Right lobe of liver (tissue), 6 donors: ENCODE measurements at regions not wholly inside any gene's neighbourhood (a gene's known extent, or its start where the extent isn't known, plus 50 kb on each side); places are given as distances from the start of the nearest gene placed in this dataset.
A peak's percentile ranks its signal among the peaks of the same experiment; 100 is the strongest.

ENCODE experiments used
- ATAC-seq, 4 donors: fragments of 200-7000 bp; cut with Tn5 transposase; one replicate each; pipeline ENCODE4 v1.9.1; 2020; ENCODE audit warnings: mild to moderate bottlenecking in 4 of 4, moderate library complexity in 4 of 4
- DNase-seq, 3 donors: peaks; one replicate each; pipeline ENCODE4 v3.0.0-alpha.2; 2020
- H3K27ac ChIP-seq, 3 donors: fragments of 200-600 bp; one replicate each; pipeline ENCODE4 v1.8.0; 2022
- H3K27me3 ChIP-seq, 2 donors: fragments of 200-600 bp; one replicate each; pipeline ENCODE4 v1.8.0; 2022
- H3K36me3 ChIP-seq, 4 donors: fragments of 200-600 bp; sonication (generic) in 1 of 4; one replicate each; pipeline versions ENCODE4 v1.5.1 to v1.8.0; 2017 to 2022; ENCODE audit warnings: control low read depth in 1 of 4
- H3K4me1 ChIP-seq, 4 donors: fragments of 200-600 bp; sonication (generic) in 1 of 4; one replicate each; pipeline versions ENCODE4 v1.5.1 to v1.8.0; 2017 to 2022; ENCODE audit warnings: control low read depth in 1 of 4
- H3K4me3 ChIP-seq, 3 donors: fragments of 200-600 bp; one replicate each; pipeline ENCODE4 v1.8.0; 2022
- H3K9me3 ChIP-seq, 4 donors: fragments of 200-600 bp; sonication (generic) in 1 of 4; one replicate each; pipeline versions ENCODE4 v1.5.1 to v1.8.0; 2017 to 2022; ENCODE audit warnings: control low read depth in 1 of 4
- POLR2A ChIP-seq: fragments of 450-650 bp; IDR thresholded peaks from one replicate; pipeline ENCODE4 v1.6.1; 2017; ENCODE audit warnings: antibody characterized with exemption, mild to moderate bottlenecking
- WGBS: methylation state at CpG from one replicate; pipeline ENCODE4 v1.1.6; 2018; ENCODE audit warnings: low coverage, low lambda C conversion rate; ENCODE audit not compliant: insufficient coverage; ENCODE audit errors: missing lambda C conversion rate; 5-methylcytosine and 5-hydroxymethylcytosine counted together
- intact Hi-C, 2 donors: fragments of 100-400 bp; cut with DNase I; formaldehyde crosslinking; loops; one replicate each; pipeline versions ENCODE4 v1.11.2 to v1.14.1; 2022
- TF ChIP-seq, protein P1 (sequence below), 4 donors: fragments of 200-600 bp in 3 of 4; fragments of 450-650 bp in 1 of 4; IDR thresholded peaks; one replicate each; pipeline versions ENCODE4 v1.5.1 to v1.8.0; 2016 to 2022; ENCODE audit warnings: antibody characterized with exemption in 4 of 4, mild to moderate bottlenecking in 2 of 4
- donor health status: DM: no; HTN: yes; CAD: no.
- donor health status: DM: no; HTN: no; CAD: no.
- donor health status: DM: no; HTN: no; CAD: no.
- donor health status: DM: no; HTN: yes; CAD: no.
- donor health status: DM: no; HTN: yes; CAD: no.

DNA sequence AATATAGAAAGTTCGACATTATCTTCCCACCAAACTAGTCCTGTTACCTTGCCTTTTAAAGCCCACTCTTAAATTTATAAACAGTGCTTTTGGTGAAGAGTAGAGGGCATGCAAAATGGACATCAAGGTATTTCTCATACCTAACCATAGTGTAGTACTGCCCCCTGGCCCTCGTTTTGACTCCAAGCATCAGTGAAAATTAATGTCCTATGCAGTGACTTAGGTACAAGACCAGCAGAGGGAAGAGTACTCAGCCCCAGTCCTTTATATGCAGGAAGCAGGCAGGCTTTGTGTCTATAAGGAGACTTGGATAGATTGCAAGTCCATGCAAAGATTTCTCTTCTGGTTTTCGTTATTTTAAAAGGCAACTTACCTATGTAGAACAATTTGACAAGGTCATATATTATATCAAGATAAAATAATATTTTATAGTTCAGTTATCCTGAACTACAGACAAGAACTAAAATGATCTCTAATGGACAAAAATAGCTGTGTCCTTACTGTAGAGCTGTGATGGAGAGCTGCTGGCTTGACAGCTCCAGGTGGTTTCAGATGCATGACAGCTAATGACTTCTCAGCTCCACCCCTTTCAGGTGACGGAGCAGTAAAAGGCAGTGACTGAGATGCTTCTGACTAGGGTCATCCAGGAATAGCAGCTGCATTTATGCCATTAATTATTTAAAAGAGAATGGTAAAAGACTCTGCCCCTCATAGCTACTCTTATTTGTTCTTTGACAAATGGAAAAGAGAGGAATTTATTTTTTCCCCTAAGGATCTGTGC lies 646.1 kb downstream of the SQOR start:
- Histone ChIP-seq H3K27me3 (no peaks in the 10 kb centered on the region), H3K4me3 (no peak overlapping the region), H3K36me3 (no peaks in the 10 kb centered on the region), H3K9me3 (no peaks in the 10 kb centered on the region), H3K27ac (no peak overlapping the region), H3K4me1 (no peaks in the 10 kb centered on the region)
- no peak for DNase-seq
- TF ChIP-seq, protein P1, sequence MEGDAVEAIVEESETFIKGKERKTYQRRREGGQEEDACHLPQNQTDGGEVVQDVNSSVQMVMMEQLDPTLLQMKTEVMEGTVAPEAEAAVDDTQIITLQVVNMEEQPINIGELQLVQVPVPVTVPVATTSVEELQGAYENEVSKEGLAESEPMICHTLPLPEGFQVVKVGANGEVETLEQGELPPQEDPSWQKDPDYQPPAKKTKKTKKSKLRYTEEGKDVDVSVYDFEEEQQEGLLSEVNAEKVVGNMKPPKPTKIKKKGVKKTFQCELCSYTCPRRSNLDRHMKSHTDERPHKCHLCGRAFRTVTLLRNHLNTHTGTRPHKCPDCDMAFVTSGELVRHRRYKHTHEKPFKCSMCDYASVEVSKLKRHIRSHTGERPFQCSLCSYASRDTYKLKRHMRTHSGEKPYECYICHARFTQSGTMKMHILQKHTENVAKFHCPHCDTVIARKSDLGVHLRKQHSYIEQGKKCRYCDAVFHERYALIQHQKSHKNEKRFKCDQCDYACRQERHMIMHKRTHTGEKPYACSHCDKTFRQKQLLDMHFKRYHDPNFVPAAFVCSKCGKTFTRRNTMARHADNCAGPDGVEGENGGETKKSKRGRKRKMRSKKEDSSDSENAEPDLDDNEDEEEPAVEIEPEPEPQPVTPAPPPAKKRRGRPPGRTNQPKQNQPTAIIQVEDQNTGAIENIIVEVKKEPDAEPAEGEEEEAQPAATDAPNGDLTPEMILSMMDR (IDR thresholded peaks at IDR 0.05): peak in 2 of 4 donors; percentile 8 to 10
- TF ChIP-seq POLR2A: no peak
- intact Hi-C loops: no loop called here
- ATAC-seq: peak in 1 of 4 donors; percentile 35
- WGBS: 29% methylated on average over 4 of the region's 4 CpGs

DNA sequence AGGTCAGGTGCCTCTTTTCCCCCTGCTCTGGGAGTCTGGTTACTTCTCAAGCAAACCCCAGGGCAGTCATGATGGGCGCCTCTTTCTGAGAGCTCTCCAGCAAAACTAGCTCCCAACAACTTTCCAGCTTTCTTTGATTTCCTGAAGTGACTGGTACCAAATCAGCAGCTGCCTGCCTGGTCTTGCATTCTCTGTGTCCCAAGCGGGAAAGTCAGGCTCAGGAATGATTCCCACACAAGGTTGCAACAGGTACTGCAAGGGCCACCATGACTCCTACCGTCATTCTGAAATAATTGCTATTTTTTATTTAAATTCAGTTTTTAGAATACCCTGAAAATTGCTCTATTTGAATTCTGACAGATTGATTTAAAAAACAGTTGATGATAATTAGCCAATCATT lies 658.7 kb downstream of the SQOR start:
- no peaks in the 10 kb centered on the region for H3K4me1 ChIP-seq
- no peak overlapping the region for H3K27ac ChIP-seq
- ATAC-seq (no peak), DNase-seq (no peak)
- no peaks in the 10 kb centered on the region for H3K27me3 ChIP-seq
- H3K9me3 ChIP-seq: no peaks in the 10 kb centered on the region
- WGBS: 69% methylated on average over 2 of the region's 3 CpGs
- no peak overlapping the region for H3K4me3 ChIP-seq
- TF ChIP-seq, protein P1 (IDR thresholded peaks at IDR 0.05): no peak
- no peak for TF ChIP-seq POLR2A
- intact Hi-C loops: no loop called here
- no peaks in the 10 kb centered on the region for H3K36me3 ChIP-seq

DNA sequence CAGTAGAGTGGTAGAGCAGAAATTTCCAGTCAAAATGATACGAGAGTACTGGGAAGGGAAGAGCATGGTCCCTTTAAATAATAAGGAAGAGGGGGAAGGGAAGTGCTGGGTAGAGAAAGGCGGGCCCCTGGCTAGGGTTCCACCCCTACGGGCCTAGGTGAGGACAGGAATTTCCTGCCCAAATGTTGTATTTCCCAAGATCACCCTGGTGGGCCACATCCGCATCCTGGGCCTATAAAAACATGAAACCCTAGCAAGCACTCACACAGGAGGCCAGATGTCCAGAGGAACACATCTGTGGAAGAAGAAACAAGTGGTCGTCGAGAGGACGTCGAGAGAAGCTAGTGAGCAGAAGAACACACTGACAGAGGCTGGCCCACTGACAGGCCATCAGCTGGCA lies 661.2 kb downstream of the SQOR start:
- no peak for DNase-seq
- H3K27ac ChIP-seq: no peak overlapping the region
- 55% methylated on average over 7 of the region's 8 CpGs for WGBS

DNA sequence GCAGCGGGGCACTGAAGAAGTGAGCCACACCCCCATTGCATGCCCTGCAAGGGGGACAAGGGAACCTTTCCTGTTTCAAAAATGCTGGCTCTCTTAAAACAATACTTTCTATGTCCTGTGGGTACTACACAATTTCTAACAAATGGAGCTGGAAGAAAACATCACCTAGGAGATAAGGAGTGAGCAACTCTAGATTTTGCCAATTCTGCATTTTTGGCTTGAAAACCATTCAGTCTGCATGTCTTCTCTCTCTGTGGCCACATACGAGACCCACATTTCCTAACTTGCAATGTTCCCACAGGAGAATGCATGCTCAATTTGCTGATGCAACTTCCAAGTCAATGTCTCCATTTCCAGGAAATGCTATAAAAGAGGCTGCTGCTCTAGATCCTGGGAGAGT lies 662.0 kb downstream of the SQOR start:
- no peaks in the 10 kb centered on the region for H3K9me3 ChIP-seq
- H3K4me3 ChIP-seq: no peak overlapping the region
- WGBS: 58% methylated on average over 2 of the region's 2 CpGs
- H3K36me3 ChIP-seq: no peaks in the 10 kb centered on the region
- TF ChIP-seq POLR2A: no peak
- TF ChIP-seq, protein P1 (IDR thresholded peaks at IDR 0.05): no peak
- no peaks in the 10 kb centered on the region for H3K4me1 ChIP-seq
- H3K27me3 ChIP-seq: peaks cover 0 to 7% of the 10 kb centered on the region in 2 donors
- no peak overlapping the region for H3K27ac ChIP-seq
- ATAC-seq (no peak), DNase-seq (no peak)
- intact Hi-C loops: no loop called here

More for the DNA sequence above, 661.2 kb downstream of the SQOR start:
- H3K4me3 ChIP-seq: no peak overlapping the region
- no peaks in the 10 kb centered on the region for H3K36me3 ChIP-seq
- intact Hi-C loops: no loop called here
- ATAC-seq: no peak
- TF ChIP-seq, protein P1 (IDR thresholded peaks at IDR 0.05): no peak
- TF ChIP-seq POLR2A: no peak
- peaks cover 0 to 3% of the 10 kb centered on the region in 2 donors for H3K27me3 ChIP-seq
- no peaks in the 10 kb centered on the region for H3K4me1 ChIP-seq
- H3K9me3 ChIP-seq: no peaks in the 10 kb centered on the region
